T1000 (cell line): ENCODE measurements at regions not wholly inside any gene's neighbourhood (a gene's known extent, or its start where the extent isn't known, plus 50 kb on each side); places are given as distances from the start of the nearest gene placed in this dataset.

Source experiments
- DNase-seq: peaks from one replicate; lab custom pipeline; 2025; ENCODE audit warnings: mixed read lengths; lab: John Stamatoyannopoulos, UW

DNA sequence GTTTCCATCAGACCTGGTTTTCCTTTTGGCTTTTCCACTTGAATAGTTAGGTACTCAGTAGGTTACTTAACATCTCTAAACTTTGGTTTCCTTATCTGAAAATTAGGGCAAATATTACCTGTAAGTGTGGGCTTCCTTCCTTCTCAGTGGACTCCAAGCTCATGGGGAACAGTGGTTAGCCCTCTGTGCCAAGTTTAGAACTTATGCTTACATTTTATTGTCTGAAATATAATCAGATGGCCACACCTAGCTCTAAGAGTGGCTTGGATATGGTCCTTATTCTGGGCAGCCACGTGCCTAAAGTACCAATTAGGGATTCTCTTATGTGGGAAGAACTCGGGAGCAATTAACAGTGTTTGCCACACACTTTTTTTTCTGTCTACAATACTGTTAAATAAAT, 133.9 kb downstream of the UCHL1 start:
- DNase-seq: no peak

DNA sequence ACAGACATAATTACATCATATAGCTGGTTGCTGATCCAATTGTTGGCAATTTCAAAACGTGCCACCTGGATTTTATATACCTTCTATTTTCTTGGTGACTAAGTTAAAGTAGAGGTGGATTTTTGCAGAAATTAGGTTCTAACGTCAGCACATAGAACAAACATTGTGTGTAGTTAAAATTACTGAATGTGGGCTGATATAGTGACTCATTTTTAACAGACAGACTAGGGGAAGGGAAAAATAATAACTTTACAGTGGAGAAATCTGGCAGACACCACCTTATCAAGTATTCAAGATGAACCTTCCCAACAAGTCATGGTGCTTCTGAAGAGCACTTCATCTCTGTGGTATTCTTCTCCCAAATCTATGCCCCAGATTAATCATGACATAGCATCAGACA, 134.5 kb downstream of the UCHL1 start:
- DNase-seq: no peak

DNA sequence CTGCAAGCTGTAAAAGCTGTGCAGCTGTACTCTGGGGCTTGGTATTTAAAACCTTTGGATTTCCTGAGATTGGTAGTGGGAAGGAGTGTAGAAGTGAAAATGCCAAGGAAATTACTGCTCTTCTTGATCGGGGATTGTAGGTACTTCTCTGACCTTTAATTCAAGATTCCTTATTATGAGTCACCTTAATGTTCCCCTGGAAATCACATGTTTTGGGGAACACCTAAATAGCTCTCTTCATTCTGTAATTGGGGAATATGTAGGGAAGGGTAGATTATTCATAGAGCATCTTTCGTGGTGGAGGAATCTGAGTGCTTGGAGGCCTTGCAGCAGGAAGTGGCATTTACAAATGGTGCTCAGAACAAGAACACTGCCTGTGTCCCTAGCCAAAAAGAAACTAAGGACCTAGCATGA, 137.8 kb downstream of the UCHL1 start:
- no peak for DNase-seq

DNA sequence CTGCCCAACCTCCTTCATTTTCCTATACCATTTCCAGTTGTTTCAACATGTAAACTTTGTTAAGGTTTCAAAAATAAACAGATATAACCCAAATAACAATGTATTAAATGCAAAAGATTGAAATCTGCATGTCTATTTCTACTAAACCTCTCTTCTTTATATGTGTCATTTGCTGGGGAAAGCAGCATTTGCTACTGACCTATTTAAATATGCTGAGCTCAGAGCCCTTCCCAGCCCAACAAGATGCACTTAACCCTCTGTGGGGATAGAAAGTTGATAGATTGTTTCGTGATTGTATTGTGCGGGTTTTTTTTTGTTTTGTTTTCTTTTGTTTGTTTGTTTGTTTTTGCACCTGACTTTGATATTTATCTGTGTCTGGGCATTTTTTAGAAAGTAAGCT, 139.5 kb downstream of the UCHL1 start:
- no peak for DNase-seq

DNA sequence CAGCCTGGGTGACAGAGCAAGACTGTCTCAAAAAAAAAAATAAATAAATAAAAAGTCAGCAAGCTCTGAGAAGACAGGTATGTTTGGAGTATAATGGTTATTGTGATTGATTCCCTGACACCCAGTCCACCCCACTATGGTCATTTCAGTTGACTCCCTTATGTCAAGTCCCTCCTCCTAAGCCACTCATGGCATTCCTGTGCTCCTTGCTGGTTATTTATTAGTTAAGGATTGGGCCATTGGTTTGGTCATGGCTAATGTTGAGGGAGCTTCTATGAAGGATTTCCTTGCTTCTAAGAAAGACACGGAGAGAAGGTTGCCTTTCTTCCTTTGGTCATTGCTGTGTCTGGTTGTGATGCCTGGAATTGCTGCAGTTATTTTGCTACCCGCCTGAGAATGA, 140.1 kb downstream of the UCHL1 start:
- no peak for DNase-seq

DNA sequence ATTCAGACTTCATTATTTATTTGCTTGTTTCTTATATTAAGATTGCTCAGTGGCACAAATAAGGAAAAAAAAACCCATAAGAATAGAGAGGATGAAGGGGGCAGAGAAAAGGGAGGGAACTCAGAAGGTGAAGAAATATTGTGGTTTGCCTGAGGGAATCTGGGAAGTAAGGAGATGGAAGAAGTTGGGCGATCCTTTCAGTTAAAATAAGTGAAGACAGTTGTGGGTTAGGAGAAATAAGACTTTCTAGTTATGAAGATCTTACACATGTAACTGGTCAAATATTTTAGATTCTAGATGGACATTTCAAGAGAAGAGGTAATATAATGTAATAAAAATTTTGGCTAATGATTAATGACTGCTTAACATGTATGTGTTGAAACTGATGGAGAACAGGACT, 138.7 kb upstream of the LIMCH1 start:
- no peak for DNase-seq

DNA sequence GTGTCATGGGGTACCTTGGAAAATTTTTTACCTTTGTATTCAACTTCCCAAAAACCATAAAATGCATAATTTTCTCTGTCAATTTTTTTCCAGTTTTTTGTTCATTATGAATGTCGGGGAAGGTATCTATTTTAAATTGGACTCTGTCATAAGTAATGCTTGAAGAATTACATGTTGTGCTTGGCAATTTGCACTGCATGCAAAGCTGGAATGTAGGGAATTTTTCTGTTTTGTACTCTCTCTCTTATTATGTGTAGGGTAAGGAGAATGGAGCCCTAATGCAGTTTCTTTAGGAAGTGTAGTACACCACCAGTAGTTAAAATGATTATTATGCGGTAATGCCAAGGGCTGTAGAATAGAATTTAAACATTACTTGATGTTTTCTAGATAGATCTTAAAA, 137.7 kb upstream of the LIMCH1 start:
- DNase-seq: no peak

DNA sequence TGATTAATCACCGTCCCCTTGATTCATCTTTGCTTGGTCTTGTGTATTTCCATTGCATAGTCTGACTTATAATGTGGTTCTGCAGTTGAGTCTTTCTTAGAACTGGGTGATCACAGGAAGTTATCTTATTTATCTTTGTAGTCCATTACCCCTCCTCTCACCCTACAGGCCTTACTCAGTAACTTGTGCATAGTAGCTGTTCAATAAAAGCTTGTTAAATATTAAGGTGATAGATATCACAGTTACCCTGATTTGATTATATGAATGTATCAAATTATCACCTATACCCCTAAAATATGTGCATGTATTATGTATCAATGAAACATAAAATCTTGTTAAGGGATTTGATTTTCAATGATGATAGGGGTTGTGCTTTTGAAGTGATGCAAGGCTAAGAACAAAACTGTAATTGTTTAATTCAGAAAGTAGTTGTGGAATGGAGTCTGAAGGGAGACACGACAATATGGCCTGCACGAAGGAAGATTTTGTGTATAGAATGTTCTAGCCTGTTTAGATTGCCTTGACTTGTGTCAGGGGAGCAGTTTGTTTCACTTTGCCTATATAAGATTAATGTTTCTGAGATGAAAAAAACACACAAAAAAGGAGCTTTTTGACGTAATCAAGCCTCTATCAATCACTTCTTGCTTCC, 132.4 kb upstream of the LIMCH1 start:
- no peak for DNase-seq

DNA sequence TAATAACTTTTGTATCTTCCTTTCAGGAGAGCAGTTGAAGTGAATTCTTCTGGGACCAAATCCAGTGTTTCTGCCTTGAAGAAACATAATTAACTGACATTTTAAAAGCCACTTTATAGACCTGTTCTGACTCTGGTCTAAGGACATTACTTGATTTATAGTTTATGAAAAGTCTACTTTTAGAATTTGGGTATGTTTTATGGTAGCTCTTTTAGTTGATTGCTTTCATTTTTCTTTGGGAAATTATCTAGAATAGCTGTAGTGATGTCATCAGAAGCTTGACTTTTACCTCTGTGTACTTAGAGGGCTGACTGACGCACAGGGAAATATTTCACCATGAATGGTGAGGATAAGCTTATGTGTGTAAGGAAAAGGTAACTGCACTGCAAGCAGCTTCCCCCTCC, 131.8 kb upstream of the LIMCH1 start:
- no peak for DNase-seq

DNA sequence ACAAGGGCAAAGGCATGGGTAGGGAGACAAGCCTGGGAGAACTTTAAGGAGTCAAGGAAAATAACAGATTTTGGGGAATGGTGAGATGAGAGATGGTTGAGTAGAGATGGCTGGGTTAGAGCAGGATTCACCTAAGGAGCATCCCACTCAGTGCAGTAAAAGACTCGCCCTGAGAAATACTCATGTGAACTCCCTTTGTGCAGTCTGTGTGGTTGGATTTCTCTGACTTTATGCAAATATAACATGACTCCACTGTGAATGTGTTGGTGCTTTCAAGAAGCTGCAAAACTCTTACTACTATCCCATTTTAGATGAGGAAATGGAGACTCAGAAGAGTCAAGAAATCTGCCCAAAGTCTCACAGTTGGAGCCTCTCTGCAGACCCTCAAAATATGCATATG, 129.8 kb upstream of the LIMCH1 start:
- no peak for DNase-seq

DNA sequence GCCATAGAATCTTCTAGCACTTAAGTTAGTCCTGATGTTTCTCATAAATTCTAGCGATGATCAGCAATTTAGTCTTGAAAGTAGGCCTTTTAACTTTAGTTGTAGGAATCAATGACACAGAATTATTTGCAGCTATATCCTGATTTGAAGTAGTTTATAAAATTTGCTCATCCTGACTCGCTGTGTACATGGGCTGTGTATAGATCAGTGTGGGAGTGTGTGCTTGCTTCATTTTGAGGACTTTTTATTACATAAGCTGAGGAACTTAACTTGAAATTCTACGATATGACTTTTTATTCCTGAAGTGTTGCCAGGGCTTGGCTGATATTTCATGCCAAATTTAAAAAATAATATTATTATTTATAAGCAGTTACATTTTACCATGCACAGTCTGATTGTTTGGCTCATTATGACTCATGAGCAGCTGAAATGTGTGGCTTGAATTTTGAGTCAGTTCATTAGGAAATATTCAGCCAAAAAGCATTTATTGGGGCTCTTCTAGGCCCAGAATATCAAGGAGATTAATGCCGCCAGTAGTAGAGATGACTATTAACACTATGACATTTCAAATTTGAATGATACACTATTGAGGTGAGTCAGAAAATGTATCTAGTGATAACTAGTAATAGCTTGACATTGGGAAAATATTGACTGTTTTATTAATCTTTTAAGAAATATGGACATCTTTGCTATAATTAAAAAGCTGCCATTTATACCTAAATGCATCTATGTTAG, 128.9 kb upstream of the LIMCH1 start:
- DNase-seq: no peak

DNA sequence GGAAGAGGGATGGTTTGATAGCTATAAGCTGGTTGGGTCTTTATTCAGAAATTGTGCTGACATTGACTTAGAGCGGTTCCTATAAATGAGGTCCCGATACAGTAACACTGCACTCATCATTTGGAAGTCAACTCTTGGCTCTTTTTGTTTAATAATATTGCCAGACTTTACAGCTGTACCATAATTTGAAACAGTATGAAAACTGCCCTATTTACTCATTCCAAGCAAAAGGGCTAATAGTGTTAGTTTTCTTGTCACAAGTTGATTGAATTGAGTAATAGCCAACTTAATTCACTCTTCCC, 128.4 kb upstream of the LIMCH1 start:
- DNase-seq: no peak

DNA sequence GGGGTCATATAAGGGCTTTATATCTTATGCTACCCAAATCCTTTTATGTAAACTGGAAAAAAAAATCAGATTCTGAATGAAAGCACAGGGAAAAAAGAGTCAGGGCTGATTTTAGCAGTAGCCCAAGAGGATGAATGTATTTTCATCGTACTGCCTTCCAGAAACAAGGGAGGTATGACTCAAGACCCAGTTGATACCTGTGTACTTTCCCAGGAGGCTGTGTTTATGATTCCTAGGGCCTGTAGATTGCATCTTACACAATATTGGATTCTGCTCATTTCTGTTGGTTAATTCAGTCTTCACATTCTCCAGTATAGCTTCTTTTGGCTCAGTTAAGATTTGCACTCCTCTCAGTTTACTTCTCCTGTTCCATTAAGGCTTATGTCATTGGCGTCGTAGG, 127.9 kb upstream of the LIMCH1 start:
- no peak for DNase-seq

DNA sequence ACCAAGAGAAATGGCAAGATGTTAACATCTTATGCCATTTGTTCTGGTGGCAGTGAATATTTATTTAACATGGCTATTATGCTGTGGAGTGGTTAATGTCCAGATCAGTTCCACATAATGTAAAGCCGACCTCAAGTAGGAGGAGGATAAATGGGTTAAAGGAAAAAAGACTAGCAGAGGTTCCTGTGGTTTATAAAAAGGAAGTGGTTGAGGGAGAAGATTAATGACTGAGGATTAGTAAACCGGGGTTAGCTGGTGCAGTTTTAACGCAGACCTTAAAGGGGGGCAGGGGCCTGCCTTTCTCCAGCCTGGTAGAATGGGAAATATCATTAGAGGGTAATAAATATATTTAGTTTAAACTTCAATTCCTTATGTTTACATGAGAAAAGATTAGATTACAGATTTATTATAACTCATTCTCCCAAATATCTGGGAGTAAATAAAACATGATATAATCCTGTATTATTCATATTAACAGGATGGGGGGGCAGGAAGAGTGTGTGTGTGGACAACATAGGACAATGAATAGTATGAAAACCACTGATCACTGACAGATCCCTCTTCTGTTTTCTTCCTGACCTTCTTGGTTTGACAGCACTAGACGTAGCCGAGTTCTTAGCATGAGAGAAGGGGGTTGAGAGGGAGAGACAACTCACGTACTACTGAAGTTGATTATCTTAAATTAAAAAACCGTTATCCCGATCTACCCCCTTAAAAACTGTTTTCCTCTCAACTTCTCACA, 124.1 kb upstream of the LIMCH1 start:
- DNase-seq: no peak

DNA sequence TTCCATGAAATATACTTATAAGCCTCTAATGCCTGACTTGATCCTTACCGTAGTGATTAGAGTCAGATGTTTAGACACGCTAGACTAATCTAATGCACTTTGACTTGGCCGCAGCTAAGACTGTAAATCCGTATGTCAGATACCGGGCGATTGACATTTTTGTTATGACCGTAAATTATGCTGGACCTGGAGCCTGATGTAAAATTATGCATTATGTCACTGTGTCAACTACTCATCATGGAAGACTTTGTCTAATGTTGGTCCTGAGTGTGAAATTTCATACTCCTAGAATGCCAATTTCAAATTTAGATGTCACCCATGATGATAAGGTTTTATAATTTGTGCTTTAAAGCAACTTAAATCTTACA, 123.6 kb upstream of the LIMCH1 start:
- DNase-seq: no peak

DNA sequence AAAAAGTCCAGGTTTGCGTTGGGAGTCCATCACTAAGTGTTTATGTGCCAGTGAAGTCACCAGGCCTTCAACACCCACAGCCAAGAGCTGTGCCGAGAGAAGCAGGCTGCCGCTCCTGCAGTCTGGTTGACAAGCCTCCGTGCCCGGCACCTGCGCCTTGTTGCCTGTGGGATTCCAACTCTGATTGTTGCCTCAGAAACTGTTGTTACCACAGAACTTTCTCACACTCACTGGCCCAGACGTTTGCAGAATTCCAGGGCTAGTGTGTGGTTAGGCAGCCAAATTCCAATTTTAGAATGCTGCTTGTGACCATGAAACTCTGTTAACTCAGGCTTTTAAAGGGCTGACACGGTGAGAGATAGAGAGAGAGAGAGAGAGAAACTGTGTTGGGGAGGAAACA, 119.5 kb upstream of the LIMCH1 start:
- DNase-seq: no peak

DNA sequence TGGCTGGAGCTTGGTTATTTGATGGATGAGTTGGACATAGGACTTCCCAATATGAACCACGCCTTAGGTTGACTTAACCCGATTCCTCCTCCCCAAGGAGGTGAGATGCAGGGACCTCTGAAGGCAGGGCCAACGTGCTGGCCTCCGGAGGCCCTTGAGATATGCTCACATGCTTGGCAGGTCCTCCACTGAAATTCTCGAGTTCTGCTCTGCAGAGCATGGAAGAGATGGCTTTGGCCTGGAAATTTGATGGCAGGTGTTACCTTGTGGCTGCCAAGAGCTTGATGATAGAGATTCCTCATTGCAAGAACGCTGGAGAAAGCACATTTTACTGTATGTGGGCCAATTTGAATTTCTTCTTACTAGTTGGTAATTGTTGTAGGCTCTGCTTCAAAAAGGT, 117.4 kb upstream of the LIMCH1 start:
- no peak for DNase-seq

DNA sequence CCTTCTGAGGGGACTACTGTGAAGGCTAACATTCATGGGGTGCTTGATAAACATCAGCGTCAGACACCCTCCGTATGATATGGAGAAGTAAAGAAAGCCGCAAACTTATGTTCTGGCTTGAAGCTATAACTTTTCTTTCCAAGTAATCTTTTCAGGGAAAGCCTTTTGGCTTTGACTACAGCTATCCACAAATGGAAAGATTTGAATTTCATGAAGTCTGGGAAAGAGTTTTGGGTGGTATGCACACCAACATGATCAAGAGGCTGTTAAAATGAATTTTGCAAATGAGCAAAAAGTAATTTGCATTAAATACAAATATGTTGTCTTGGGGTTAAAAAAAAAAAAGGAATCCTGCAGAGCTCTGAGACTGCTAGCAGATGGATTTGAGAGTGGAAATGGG, 114.8 kb upstream of the LIMCH1 start:
- DNase-seq: no peak

DNA sequence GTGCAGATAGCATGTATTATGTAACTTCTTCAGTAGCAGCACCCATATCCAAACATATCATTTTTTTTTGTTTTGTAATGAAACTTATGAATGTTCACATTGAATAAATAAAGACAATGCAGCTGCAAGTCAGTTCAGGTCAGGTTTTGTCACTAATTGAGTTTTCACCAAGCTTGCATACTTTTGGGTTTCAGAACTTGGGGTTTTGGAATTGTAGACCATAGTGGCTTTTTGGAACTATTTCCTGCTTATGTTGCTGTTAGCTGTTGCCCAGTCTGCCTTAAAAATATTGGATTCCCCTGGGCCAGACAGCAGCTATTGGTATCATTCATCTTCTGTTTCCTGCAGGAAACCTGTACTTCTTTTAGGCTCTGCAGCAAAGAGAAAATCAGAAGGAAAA, 113.4 kb upstream of the LIMCH1 start:
- no peak for DNase-seq

DNA sequence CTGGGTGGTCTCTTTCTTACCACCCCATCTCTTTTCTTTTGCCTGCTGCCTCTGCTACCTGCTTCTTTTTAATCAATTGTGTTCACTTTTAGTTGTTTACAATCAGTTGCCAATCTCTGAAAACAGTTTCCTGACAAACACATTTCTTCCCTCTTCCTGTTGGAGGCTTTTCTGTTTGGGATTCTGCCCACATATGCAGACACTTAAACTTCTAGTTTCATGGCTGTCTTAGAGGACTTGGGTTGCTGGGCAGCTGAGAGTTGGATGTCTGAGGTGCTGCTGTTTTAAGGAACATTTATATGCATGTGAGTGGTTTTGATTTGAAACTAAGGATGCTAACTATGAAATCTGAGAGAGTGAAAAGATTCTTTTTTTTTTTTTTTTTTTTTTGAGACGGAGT, 112.3 kb upstream of the LIMCH1 start:
- no peak for DNase-seq

DNA sequence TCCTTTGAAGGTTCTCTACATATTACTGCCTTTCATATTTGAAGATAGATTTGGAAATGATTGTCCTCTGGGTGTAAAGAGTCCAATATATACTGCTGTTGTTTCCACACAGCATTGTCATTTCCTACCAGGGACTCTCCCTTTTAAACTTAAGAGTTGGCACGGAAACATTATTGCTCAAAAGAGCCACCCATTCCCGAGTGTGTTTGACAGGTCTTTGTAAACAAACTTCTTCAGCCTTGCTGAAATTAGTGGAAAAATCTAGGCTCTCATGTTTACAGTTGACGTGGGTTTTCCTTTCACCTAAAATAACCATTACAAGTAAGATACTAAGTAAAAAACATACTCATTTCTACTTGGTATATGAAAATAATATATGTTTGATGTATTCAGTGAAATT, 111.4 kb upstream of the LIMCH1 start:
- DNase-seq: no peak

DNA sequence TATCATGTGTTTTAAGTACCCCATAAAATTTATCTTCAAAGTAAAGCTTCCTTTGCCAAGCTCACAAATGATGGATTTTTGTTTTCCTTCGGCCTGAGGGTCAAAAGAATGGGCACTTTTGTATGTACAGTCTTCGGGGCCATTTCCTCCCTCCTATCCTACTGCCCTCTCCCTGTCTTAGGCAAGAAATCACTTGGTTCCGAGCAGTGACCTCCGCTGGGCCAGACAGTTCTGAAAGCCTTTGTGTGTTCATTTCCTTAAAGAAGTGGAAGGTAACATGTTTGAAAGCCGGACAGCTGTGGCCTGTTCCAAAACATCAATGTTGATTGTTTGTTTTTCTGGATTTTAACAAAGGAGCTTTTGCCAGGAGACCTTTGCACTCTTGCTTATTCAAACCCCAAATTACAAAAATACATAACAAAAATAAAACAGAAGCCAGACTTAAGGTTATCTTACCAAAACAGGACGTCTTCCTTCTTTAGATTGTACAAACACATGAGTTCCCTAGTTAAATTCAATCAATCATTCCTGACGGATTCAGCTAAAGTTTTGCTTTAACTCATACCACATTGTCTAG, 110.6 kb upstream of the LIMCH1 start:
- DNase-seq: no peak

DNA sequence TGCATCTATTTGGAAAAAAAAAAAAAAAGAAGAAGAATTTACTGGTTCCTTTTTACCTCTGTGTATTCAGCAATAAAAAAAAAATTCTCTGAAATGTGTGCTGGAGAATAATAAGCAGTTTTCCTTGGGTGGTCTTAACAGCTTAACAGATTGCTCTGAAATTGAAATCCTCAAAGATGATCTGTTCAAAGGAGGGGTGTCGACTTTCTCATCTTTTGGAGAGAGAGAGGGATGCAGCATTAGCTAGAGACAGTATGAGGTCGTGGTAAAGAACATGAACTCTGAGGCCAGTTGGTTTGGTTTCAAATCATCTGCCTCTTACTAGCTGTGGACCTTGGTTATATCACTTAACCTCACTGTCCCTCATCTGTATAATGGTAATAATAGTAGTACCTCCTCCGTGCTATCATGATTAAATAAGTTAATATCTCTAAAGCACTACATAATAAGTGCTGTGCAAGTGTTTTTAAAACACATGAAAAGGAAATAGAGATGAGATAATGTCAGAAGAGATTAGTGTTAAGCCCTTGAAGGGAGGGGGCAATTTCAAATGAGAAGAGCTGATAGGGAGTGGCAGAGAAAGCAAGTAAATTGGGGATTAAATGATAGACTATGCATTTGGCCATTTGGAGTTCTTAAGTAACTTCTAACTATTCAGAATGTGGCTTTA, 109.9 kb upstream of the LIMCH1 start:
- DNase-seq: no peak
